Astrocyte of the spinal cord (primary cell): ENCODE measurements at regions not wholly inside any gene's neighbourhood (a gene's known extent, or its start where the extent isn't known, plus 50 kb on each side); places are given as distances from the start of the nearest gene placed in this dataset.

Source experiments
- DNase-seq: peaks from one replicate; pipeline ENCODE4 v3.0.0; 2011; ENCODE audit warnings: low read depth, low spot score
- H3K4me3 ChIP-seq: 2 replicates; pipeline ENCODE4 v1.5.1; 2011; ENCODE audit warnings: low read depth, mild to moderate bottlenecking, low read length, moderate library complexity
- in situ Hi-C: cut with HindIII; loops from 2 replicates; pipeline ENCODE4 v1.10.0; 2017; ENCODE audit warnings: low sequenced_read_pairs
- TF ChIP-seq, protein P1 (sequence below): IDR thresholded peaks from 2 replicates; pipeline ENCODE4 v1.5.1; 2012; ENCODE audit warnings: low read depth, mild to moderate bottlenecking, low read length, inconsistent platforms

GRCh38 chr9:109591691-109592090, 93.6 kb upstream of the PTPN3 start:
- TF ChIP-seq, protein P1, sequence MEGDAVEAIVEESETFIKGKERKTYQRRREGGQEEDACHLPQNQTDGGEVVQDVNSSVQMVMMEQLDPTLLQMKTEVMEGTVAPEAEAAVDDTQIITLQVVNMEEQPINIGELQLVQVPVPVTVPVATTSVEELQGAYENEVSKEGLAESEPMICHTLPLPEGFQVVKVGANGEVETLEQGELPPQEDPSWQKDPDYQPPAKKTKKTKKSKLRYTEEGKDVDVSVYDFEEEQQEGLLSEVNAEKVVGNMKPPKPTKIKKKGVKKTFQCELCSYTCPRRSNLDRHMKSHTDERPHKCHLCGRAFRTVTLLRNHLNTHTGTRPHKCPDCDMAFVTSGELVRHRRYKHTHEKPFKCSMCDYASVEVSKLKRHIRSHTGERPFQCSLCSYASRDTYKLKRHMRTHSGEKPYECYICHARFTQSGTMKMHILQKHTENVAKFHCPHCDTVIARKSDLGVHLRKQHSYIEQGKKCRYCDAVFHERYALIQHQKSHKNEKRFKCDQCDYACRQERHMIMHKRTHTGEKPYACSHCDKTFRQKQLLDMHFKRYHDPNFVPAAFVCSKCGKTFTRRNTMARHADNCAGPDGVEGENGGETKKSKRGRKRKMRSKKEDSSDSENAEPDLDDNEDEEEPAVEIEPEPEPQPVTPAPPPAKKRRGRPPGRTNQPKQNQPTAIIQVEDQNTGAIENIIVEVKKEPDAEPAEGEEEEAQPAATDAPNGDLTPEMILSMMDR, result no peak
- in situ Hi-C loops, result no loop called here
- DNase-seq, result no peak
- no peak overlapping the region for H3K4me3 ChIP-seq

GRCh38 chr9:109593612-109594011, 95.5 kb upstream of the PTPN3 start:
- no peak for DNase-seq
- in situ Hi-C loops, result no loop called here
- TF ChIP-seq, protein P1, result no peak
- no peak overlapping the region for H3K4me3 ChIP-seq

DNA sequence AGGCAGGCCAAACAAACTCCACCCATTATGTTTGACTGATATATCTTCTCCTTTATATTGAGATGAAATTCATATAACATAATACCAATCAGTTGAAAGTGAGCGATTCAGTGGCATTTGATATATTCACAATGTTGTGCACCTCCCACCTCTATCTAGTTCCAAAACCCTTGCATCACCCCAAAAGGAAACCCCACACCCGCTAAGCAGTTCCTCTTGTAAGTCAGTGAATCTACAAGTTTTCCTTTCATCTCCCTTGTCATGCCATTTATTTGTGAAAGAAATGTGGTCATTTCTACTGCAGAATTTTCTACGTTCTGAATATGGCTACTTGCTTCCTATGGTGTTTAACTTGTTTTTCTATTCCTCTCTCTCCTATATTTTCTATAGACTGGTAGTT, 99.4 kb upstream of the PTPN3 start:
- in situ Hi-C loops, result no loop called here
- no peak overlapping the region for H3K4me3 ChIP-seq
- no peak for DNase-seq
- TF ChIP-seq, protein P1, result no peak

DNA sequence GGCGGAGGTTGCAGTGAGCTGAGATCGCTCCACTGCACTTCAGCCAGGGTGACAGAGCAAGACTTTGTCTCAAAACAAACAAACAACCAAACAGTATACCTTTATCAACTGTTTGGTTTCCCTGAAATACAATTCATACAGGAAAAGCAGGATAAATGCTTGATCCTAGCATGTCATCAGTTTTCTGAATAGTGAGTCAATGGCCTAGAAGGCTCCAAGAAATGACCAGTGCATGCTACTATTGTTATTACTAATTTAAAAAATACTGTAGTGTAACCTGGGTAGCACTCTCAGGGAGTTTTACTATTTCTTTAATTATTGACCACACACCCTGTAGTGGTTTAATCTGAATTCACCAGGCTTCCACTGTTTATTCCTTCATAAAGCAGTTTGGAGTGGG, 101.0 kb upstream of the PTPN3 start:
- TF ChIP-seq, protein P1, result no peak
- H3K4me3 ChIP-seq, result no peak overlapping the region
- in situ Hi-C loops, result no loop called here
- DNase-seq, result peak; percentile 7

DNA sequence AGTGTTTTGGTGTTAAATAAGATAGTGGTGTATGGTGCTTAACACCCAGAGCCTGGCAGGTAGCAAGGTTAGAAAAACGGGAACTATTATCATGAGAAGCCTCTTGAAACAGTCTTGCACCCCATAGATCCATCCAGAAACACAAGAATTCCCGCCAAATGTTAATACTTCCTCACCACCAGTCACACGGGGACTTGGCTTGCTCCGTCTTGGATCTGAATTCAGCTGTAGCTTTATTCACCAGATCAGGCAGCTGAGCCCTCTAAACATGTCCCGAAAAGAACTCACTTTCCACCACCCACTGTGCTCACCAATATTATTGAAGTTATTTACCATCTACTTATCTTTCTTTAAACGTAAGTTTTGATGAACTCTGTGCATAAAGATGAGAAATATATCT, 101.6 kb upstream of the PTPN3 start:
- H3K4me3 ChIP-seq, result no peak overlapping the region
- TF ChIP-seq, protein P1, result no peak
- DNase-seq, result no peak
- in situ Hi-C loops, result no loop called here

DNA sequence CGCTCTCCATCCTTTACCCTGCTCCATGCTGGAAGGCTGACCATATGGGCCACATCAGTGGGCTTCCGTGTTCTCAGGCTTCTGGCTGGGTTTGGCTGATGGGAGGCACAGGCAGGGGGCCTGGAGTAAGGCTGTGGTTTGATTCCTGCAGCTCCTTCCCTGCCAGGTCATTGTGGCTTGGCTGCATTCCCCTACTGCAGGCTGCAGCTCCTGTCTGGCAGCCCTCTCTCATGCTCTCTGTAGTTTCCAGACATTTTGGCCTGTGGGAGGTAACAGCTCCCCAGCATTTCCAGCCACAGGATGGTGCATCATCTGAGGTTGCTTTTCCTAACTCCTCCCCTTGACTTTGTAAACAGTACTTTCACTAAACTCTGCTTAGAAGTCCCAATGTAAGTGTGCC, 102.0 kb upstream of the PTPN3 start:
- peak; percentile 99 for DNase-seq
- TF ChIP-seq, protein P1, result no peak
- H3K4me3 ChIP-seq, result no peak overlapping the region
- in situ Hi-C loops, result no loop called here

GRCh38 chr9:109601181-109601580, 103.1 kb upstream of the PTPN3 start:
- H3K4me3 ChIP-seq, result no peak overlapping the region
- in situ Hi-C loops, result no loop called here
- TF ChIP-seq, protein P1, result no peak
- no peak for DNase-seq
